SK-N-MC (cell line): ENCODE measurements at regions not wholly inside any gene's neighbourhood (a gene's known extent, or its start where the extent isn't known, plus 50 kb on each side); places are given as distances from the start of the nearest gene placed in this dataset.

Experiments used
- EZH2 ChIP-seq: fragments of 200-600 bp; sonication (generic); IDR thresholded peaks from one replicate; pipeline ENCODE4 v1.6.1; 2017; ENCODE audit warnings: antibody characterized with exemption
- FOXP2 ChIP-seq: optimal IDR thresholded peaks from 2 replicates; pipeline ENCODE3; 2011; ENCODE audit warnings: mild to moderate bottlenecking, moderate library complexity; ENCODE audit not compliant: insufficient read depth; ENCODE audit errors: extremely low read length, control extremely low read depth
- POLR2AphosphoS5 ChIP-seq: IDR thresholded peaks from 2 replicates; pipeline ENCODE4 v1.6.1; 2012; ENCODE audit warnings: mild to moderate bottlenecking, low read depth, low read length, borderline replicate concordance

- TF ChIP-seq POLR2AphosphoS5, result no peak
- TF ChIP-seq EZH2, result no peak
- TF ChIP-seq FOXP2, result no peak
These were observed 109.7 kb upstream of the KLF14 start for GRCh38 chr7:130843703-130844102.
